GM23248 (cell line): ENCODE measurements at regions not wholly inside any gene's neighbourhood (a gene's known extent, or its start where the extent isn't known, plus 50 kb on each side); places are given as distances from the start of the nearest gene placed in this dataset.

Source experiments
- EZH2 ChIP-seq: fragments of 200-600 bp; sonication (generic); IDR thresholded peaks from 2 replicates; pipeline ENCODE4 v1.6.1; 2018; ENCODE audit warnings: antibody characterized with exemption, mild to moderate bottlenecking; ENCODE audit not compliant: insufficient read depth, poor library complexity, severe bottlenecking
- EZH2phosphoT487 ChIP-seq: fragments of 200-600 bp; sonication (generic); IDR thresholded peaks from 2 replicates; pipeline ENCODE4 v1.6.1; 2018; ENCODE audit warnings: antibody characterized with exemption, moderate library complexity, mild to moderate bottlenecking, low read depth; ENCODE audit not compliant: insufficient read depth

- TF ChIP-seq EZH2phosphoT487 (no peak), EZH2 (no peak)
Observed at GRCh38 chr5:63375851-63376250, 586.4 kb downstream of the HTR1A start.
